ENCODE measurements at regions not wholly inside any gene's neighbourhood (a gene's known extent, or its start where the extent isn't known, plus 50 kb on each side); places are given as distances from the start of the nearest gene placed in this dataset.

- TF ChIP-seq U2AF1 (optimal IDR thresholded peaks at IDR 0.05; ENCODE audit: low read depth, low read length) (no peak), ZZZ3 (CRISPR knock-in tag; IDR thresholded peaks at IDR 0.05; ENCODE audit: borderline replicate concordance) (no peak)
These were observed 330.0 kb downstream of the ETAA1 start for GRCh38 chr2:67727131-67727530.
